K562 (cell line): ENCODE measurements at regions not wholly inside any gene's neighbourhood (a gene's known extent, or its start where the extent isn't known, plus 50 kb on each side); places are given as distances from the start of the nearest gene placed in this dataset.

Source experiments
- ATAC-seq: fragments of 200-7000 bp; cut with Tn5 transposase; 3 replicates; pipeline ENCODE4 v1.9.1; 2020; ENCODE audit warnings: moderate library complexity
- BruUV-seq: library from RNA; stranded (reverse); fragments of 400-500 nt; replicated peaks from 2 replicates; lab custom pipeline; 2021; lab: Mats Ljungman, UMichigan
- CTCF ChIA-PET: fragments of 300-600 bp; formaldehyde crosslinking; extraction: SDS; loops from one replicate; lab custom pipeline; 2021; ENCODE audit warnings: low intra/inter-chr PET ratio; lab: Yijun Ruan, JAX
- POLR2A ChIA-PET: fragments of 300-600, 350-650 bp; sonication (Branson Sonifier 250); formaldehyde crosslinking; extraction: SDS; loops from one replicate; lab custom pipeline; 2021; ENCODE audit warnings: antibody characterized with exemption, inconsistent platforms; lab: Yijun Ruan, JAX
- DNase-seq, 4 experiments: peaks; one replicate each; pipeline versions ENCODE4 v3.0.0 to v3.0.0-alpha.2; 2011 to 2018; ENCODE audit warnings: low spot score in 3 of 4, mixed read lengths in 3 of 4; ENCODE audit errors: extremely low read depth in 1 of 4
- FAIRE-seq: peaks from 2 replicates; lab custom pipeline; 2011; peaks lifted over from hg19 to GRCh38; lab: Jason Lieb, UNC
- H2AFZ ChIP-seq: 2 replicates; pipeline ENCODE4 v1.6.0; 2011; ENCODE audit warnings: low read depth, low read length, control low read depth, inconsistent platforms
- H3K27ac ChIP-seq: fragments of 200-600 bp; 3 replicates; pipeline ENCODE4 v1.8.0; 2011; ENCODE audit warnings: low read depth, mild to moderate bottlenecking, control low read depth, inconsistent platforms, low read length, moderate library complexity, mixed read lengths; ENCODE audit errors: extremely low read depth
- H3K27me3 ChIP-seq, 2 experiments: fragments of 300-600 bp in 1 of 2; 2 replicates in 1 of 2; 3 replicates in 1 of 2; pipeline versions ENCODE4 v1.6.0 to v1.8.0; 2011; ENCODE audit warnings: inconsistent platforms in 2 of 2, low read length in 2 of 2, mild to moderate bottlenecking in 1 of 2, mixed read lengths in 1 of 2, moderate library complexity in 1 of 2; ENCODE audit not compliant: control insufficient read depth in 2 of 2, insufficient read depth in 2 of 2
- H3K36me3 ChIP-seq: fragments of 300-600 bp; 3 replicates; pipeline ENCODE4 v1.8.0; 2011; ENCODE audit warnings: mild to moderate bottlenecking, low read length, inconsistent platforms; ENCODE audit not compliant: control insufficient read depth, insufficient read depth
- H3K4me1 ChIP-seq, 2 experiments: fragments of 200-600 bp in 1 of 2; replicated peaks in 1 of 2; 2 replicates in 1 of 2; 3 replicates in 1 of 2; pipeline versions ENCODE4 v1.5.1 to v1.8.0; 2011; ENCODE audit warnings: inconsistent platforms in 2 of 2, low read length in 2 of 2, mild to moderate bottlenecking in 1 of 2, mixed read lengths in 1 of 2, moderate library complexity in 1 of 2; ENCODE audit not compliant: control insufficient read depth in 2 of 2, insufficient read depth in 2 of 2
- H3K4me2 ChIP-seq: 2 replicates; pipeline ENCODE4 v1.6.1; 2011; ENCODE audit warnings: low read length, control low read depth, inconsistent platforms, mixed read lengths; ENCODE audit not compliant: insufficient read depth
- H3K4me3 ChIP-seq: fragments of 200-600 bp; sonication (generic), shearing (Covaris generic); 2 replicates; pipeline ENCODE4 v1.5.1; 2016; ENCODE audit warnings: control low read depth, inconsistent platforms
- H3K79me2 ChIP-seq: fragments of 200-600 bp; 3 replicates; pipeline ENCODE4 v1.8.0; 2011; ENCODE audit warnings: low read length, inconsistent platforms; ENCODE audit not compliant: control insufficient read depth, insufficient read depth
- H3K9ac ChIP-seq, 2 experiments: 2 replicates each; pipeline versions ENCODE4 v1.6.0 to v1.6.1; 2011; ENCODE audit warnings: low read depth in 2 of 2, low read length in 2 of 2, control low read depth in 1 of 2, inconsistent platforms in 1 of 2, mild to moderate bottlenecking in 1 of 2, mixed read lengths in 1 of 2; ENCODE audit not compliant: insufficient read depth in 1 of 2
- H3K9me1 ChIP-seq: one replicate; pipeline ENCODE4 v1.6.0; 2011; ENCODE audit warnings: inconsistent platforms, mild to moderate bottlenecking, low read length, moderate library complexity; ENCODE audit not compliant: control insufficient read depth, insufficient read depth
- H3K9me3 ChIP-seq: replicated peaks from 2 replicates; pipeline ENCODE4 v1.5.1; 2011; ENCODE audit warnings: low read depth, low read length, inconsistent platforms; ENCODE audit not compliant: control insufficient read depth, insufficient read depth
- H4K20me1 ChIP-seq: replicated peaks from 2 replicates; pipeline ENCODE4 v1.6.1; 2011; ENCODE audit warnings: low read length, inconsistent platforms, mixed read lengths; ENCODE audit not compliant: control insufficient read depth, insufficient read depth
- BDP1 ChIP-seq: IDR thresholded peaks from 3 replicates; pipeline ENCODE4 v1.6.1; 2011; ENCODE audit not compliant: insufficient read length, insufficient read depth
- CBFA2T3 ChIP-seq: fragments of 450-650 bp; IDR thresholded peaks from 2 replicates; pipeline ENCODE4 v1.6.1; 2017
- FOSL1 ChIP-seq: fragments of 200-800 bp; sonication (Bioruptor generic); conservative IDR thresholded peaks from 2 replicates; pipeline ENCODE4 v1.6.1; 2016; ENCODE audit warnings: missing genetic modification characterization, missing compliant biosample characterization
- GTF2F1 ChIP-seq: IDR thresholded peaks from 2 replicates; pipeline ENCODE4 v1.6.1; 2011; ENCODE audit warnings: low read depth, low read length, improper control_type of control experiment
- ILF3 ChIP-seq: fragments of 450-650 bp; IDR thresholded peaks from 2 replicates; pipeline ENCODE4 v1.6.1; 2018; ENCODE audit warnings: antibody characterized with exemption, mild to moderate bottlenecking, moderate library complexity, borderline replicate concordance
- RBM34 ChIP-seq: fragments of 200-400 bp; formaldehyde crosslinking; IDR thresholded peaks from 2 replicates; pipeline ENCODE4 v1.6.1; 2018; ENCODE audit warnings: low read length, borderline replicate concordance; ENCODE audit not compliant: insufficient read depth
- SIN3A ChIP-seq, 2 experiments: fragments of 150-350 bp in 1 of 2; IDR thresholded peaks; 2 replicates each; pipeline ENCODE4 v1.6.1; 2011 to 2016; ENCODE audit warnings: borderline replicate concordance in 2 of 2, low read depth in 2 of 2, low read length in 2 of 2, mild to moderate bottlenecking in 2 of 2, moderate library complexity in 2 of 2; ENCODE audit not compliant: control insufficient read depth in 1 of 2
- USF2 ChIP-seq: sonication (generic); formaldehyde crosslinking; IDR thresholded peaks from 2 replicates; pipeline ENCODE4 v1.5.0; 2020; ENCODE audit warnings: missing genetic modification reagents
- ZBTB33 ChIP-seq: sonication (generic); formaldehyde crosslinking; IDR thresholded peaks from 2 replicates; pipeline ENCODE4 v1.8.1; 2023; ENCODE audit warnings: mild to moderate bottlenecking, missing genetic modification reagents
- ZNF165 ChIP-seq: fragments of 250-450 bp; sonication (Bioruptor Pico); IDR thresholded peaks from 2 replicates; pipeline ENCODE4 v1.4.0; 2020; ENCODE audit warnings: borderline replicate concordance
- ZNF354B ChIP-seq: fragments of 250-450 bp; sonication (Bioruptor Pico); IDR thresholded peaks from 2 replicates; pipeline ENCODE4 v1.4.0; 2020
- WGBS: fragments of 100-300 bp; shearing (Covaris generic); methylation state at CpG from one replicate; pipeline ENCODE4 v1.1.6; 2016; ENCODE audit warnings: low coverage, mixed read lengths; ENCODE audit not compliant: insufficient coverage; ENCODE audit errors: missing lambda C conversion rate; 5-methylcytosine and 5-hydroxymethylcytosine counted together
- in situ Hi-C: fragments of 300-500 bp; cut with MboI; formaldehyde crosslinking; loops from 4 replicates; pipeline ENCODE4 v1.15.0; 2018; ENCODE audit warnings: inconsistent platforms, mixed read lengths
- intact Hi-C: fragments of 100-400 bp; cut with micrococcal nuclease; formaldehyde crosslinking; loops from 2 replicates; pipeline ENCODE4 v1.14.2; 2022
- TF ChIP-seq, protein P1 (sequence below): sonication (generic); formaldehyde crosslinking; IDR thresholded peaks from 2 replicates; pipeline ENCODE4 v1.8.1; 2023; ENCODE audit warnings: missing genetic modification reagents, mild to moderate bottlenecking, borderline replicate concordance
- TF ChIP-seq, protein P2 (sequence below): sonication (generic); formaldehyde crosslinking; IDR thresholded peaks from 2 replicates; pipeline ENCODE4 v1.8.1; 2023; ENCODE audit warnings: mild to moderate bottlenecking, missing genetic modification reagents

DNA sequence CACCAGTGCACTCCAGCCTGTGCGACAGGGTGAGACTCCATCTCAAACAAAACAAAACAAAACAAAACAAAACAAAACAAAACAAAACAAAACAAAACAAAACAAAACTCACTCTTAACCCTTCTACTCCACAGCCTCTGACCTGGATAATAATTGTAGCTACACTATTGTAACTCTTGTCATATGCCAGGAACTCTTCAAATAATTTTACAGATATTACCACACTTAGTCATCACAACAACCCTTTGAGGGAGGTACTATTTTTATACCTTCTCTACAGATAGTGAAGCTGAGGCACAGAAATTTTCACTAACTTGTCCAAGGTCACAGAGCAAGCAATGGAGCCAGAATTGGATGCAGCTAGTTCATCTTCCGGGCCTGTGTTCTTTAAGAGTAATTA lies 547.8 kb downstream of the ADGRL2 start:
- no peak overlapping the region for H2AFZ ChIP-seq
- H3K9me1 ChIP-seq: no peaks in the 10 kb centered on the region
- H3K27me3 ChIP-seq: no peaks in the 10 kb centered on the region
- intact Hi-C loops: no loop called here
- no peak overlapping the region for H3K4me2 ChIP-seq
- no peaks in the 10 kb centered on the region for H4K20me1 ChIP-seq
- H3K79me2 ChIP-seq: no peaks in the 10 kb centered on the region
- no peak overlapping the region for H3K4me3 ChIP-seq
- WGBS: 0% methylated on average over 1 of the region's 2 CpGs
- in situ Hi-C loops: no loop called here
- H3K4me1 ChIP-seq: no peaks in the 10 kb centered on the region
- no peak for TF ChIP-seq SIN3A (IDR thresholded peaks at IDR 0.05; ENCODE audit: borderline replicate concordance in 2 of 2, control insufficient read depth in 1 of 2, low read depth in 2 of 2, low read length in 2 of 2)
- TF ChIP-seq CBFA2T3: no peak
- no peak for TF ChIP-seq ILF3
- TF ChIP-seq RBM34: no peak
- no peak for TF ChIP-seq GTF2F1
- TF ChIP-seq USF2 (CRISPR knock-in tag): no peak
- TF ChIP-seq FOSL1 (tag): no peak
- no peak for TF ChIP-seq BDP1
- no peak for TF ChIP-seq ZNF354B
- TF ChIP-seq ZNF165 (CRISPR knock-in tag): no peak
- no peak for TF ChIP-seq ZBTB33 (CRISPR knock-in tag)
- TF ChIP-seq, protein P1, sequence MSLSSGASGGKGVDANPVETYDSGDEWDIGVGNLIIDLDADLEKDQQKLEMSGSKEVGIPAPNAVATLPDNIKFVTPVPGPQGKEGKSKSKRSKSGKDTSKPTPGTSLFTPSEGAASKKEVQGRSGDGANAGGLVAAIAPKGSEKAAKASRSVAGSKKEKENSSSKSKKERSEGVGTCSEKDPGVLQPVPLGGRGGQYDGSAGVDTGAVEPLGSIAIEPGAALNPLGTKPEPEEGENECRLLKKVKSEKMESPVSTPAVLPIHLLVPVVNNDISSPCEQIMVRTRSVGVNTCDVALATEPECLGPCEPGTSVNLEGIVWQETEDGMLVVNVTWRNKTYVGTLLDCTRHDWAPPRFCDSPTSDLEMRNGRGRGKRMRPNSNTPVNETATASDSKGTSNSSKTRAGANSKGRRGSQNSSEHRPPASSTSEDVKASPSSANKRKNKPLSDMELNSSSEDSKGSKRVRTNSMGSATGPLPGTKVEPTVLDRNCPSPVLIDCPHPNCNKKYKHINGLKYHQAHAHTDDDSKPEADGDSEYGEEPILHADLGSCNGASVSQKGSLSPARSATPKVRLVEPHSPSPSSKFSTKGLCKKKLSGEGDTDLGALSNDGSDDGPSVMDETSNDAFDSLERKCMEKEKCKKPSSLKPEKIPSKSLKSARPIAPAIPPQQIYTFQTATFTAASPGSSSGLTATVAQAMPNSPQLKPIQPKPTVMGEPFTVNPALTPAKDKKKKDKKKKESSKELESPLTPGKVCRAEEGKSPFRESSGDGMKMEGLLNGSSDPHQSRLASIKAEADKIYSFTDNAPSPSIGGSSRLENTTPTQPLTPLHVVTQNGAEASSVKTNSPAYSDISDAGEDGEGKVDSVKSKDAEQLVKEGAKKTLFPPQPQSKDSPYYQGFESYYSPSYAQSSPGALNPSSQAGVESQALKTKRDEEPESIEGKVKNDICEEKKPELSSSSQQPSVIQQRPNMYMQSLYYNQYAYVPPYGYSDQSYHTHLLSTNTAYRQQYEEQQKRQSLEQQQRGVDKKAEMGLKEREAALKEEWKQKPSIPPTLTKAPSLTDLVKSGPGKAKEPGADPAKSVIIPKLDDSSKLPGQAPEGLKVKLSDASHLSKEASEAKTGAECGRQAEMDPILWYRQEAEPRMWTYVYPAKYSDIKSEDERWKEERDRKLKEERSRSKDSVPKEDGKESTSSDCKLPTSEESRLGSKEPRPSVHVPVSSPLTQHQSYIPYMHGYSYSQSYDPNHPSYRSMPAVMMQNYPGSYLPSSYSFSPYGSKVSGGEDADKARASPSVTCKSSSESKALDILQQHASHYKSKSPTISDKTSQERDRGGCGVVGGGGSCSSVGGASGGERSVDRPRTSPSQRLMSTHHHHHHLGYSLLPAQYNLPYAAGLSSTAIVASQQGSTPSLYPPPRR (CRISPR knock-in tag): no peak
- TF ChIP-seq, protein P2, sequence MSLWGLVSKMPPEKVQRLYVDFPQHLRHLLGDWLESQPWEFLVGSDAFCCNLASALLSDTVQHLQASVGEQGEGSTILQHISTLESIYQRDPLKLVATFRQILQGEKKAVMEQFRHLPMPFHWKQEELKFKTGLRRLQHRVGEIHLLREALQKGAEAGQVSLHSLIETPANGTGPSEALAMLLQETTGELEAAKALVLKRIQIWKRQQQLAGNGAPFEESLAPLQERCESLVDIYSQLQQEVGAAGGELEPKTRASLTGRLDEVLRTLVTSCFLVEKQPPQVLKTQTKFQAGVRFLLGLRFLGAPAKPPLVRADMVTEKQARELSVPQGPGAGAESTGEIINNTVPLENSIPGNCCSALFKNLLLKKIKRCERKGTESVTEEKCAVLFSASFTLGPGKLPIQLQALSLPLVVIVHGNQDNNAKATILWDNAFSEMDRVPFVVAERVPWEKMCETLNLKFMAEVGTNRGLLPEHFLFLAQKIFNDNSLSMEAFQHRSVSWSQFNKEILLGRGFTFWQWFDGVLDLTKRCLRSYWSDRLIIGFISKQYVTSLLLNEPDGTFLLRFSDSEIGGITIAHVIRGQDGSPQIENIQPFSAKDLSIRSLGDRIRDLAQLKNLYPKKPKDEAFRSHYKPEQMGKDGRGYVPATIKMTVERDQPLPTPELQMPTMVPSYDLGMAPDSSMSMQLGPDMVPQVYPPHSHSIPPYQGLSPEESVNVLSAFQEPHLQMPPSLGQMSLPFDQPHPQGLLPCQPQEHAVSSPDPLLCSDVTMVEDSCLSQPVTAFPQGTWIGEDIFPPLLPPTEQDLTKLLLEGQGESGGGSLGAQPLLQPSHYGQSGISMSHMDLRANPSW (CRISPR knock-in tag): no peak
- no peaks in the 10 kb centered on the region for H3K9me3 ChIP-seq
- BruUV-seq: no TSS peak
- no peak overlapping the region for H3K9ac ChIP-seq
- DNase-seq (no peak), ATAC-seq (no peak), FAIRE-seq (no peak)
- ChIA-PET POLR2A (no interaction called here), CTCF (no interaction called here)
- no peak overlapping the region for H3K27ac ChIP-seq
- no peaks in the 10 kb centered on the region for H3K36me3 ChIP-seq
